Endothelial cell of umbilical vein (primary cell): ENCODE measurements at regions not wholly inside any gene's neighbourhood (a gene's known extent, or its start where the extent isn't known, plus 50 kb on each side); places are given as distances from the start of the nearest gene placed in this dataset.

Experiments used
- BruUV-seq: library from RNA; stranded (reverse); fragments of 400-500 nt; replicated peaks from 2 replicates; lab custom pipeline; 2021; lab: Mats Ljungman, UMichigan
- CTCF ChIA-PET: fragments of 300-600, 350-600 bp; sonication (Branson Sonifier 250); formaldehyde crosslinking; loops from one replicate; lab custom pipeline; 2021; ENCODE audit warnings: antibody characterized with exemption, inconsistent platforms; lab: Charles Lee
- POLR2A ChIA-PET: fragments of 300-600, 350-600 bp; sonication (Branson Sonifier 250); formaldehyde crosslinking; loops from one replicate; lab custom pipeline; 2021; ENCODE audit warnings: antibody characterized with exemption, inconsistent platforms; lab: Charles Lee
- DNase-seq: peaks from one replicate; pipeline ENCODE4 v3.0.0-alpha.2; 2011; ENCODE audit warnings: low read depth, low spot score
- FAIRE-seq: peaks from 2 replicates; lab custom pipeline; 2011; peaks lifted over from hg19 to GRCh38; lab: Jason Lieb, UNC
- H2AFZ ChIP-seq: 2 replicates; pipeline ENCODE4 v1.6.0; 2012; ENCODE audit warnings: low read depth, low read length, control low read depth, inconsistent platforms
- H3K27ac ChIP-seq: 2 replicates; pipeline ENCODE4 v1.5.1; 2011; ENCODE audit warnings: low read depth, mild to moderate bottlenecking, control low read depth, low read length, moderate library complexity; ENCODE audit not compliant: insufficient read depth
- H3K27me3 ChIP-seq, 2 experiments: 2 replicates each; pipeline versions ENCODE4 v1.6.0 to v1.6.1; 2011; ENCODE audit warnings: low read length in 2 of 2, mixed read lengths in 1 of 2; ENCODE audit not compliant: control insufficient read depth in 2 of 2, insufficient read depth in 2 of 2
- H3K36me3 ChIP-seq, 2 experiments: 2 replicates in 1 of 2; 3 replicates in 1 of 2; pipeline ENCODE4 v1.5.1; 2011; ENCODE audit warnings: low read length in 2 of 2, mild to moderate bottlenecking in 1 of 2, moderate library complexity in 1 of 2; ENCODE audit not compliant: control insufficient read depth in 2 of 2, insufficient read depth in 2 of 2; ENCODE audit errors: extremely low read depth in 1 of 2
- H3K4me1 ChIP-seq: 3 replicates; pipeline ENCODE4 v1.5.1; 2011; ENCODE audit warnings: mild to moderate bottlenecking, low read length; ENCODE audit not compliant: control insufficient read depth, insufficient read depth; ENCODE audit errors: extremely low read depth
- H3K4me2 ChIP-seq: 2 replicates; pipeline ENCODE4 v1.6.1; 2011; ENCODE audit warnings: low read length, control low read depth, mixed read lengths; ENCODE audit not compliant: insufficient read depth
- H3K4me3 ChIP-seq, 3 experiments: fragments of 200-600 bp in 1 of 3; sonication (generic), shearing (Covaris generic) in 1 of 3; replicated peaks in 1 of 3; 2 replicates each; pipeline ENCODE4 v1.5.1; 2011 to 2016; ENCODE audit warnings: control low read depth in 3 of 3, low read length in 3 of 3, mild to moderate bottlenecking in 2 of 3, inconsistent platforms in 1 of 3, low read depth in 1 of 3, moderate library complexity in 1 of 3; ENCODE audit not compliant: insufficient read depth in 1 of 3
- H3K79me2 ChIP-seq: 2 replicates; pipeline ENCODE4 v1.6.0; 2012; ENCODE audit warnings: low read length, inconsistent platforms; ENCODE audit not compliant: control insufficient read depth, insufficient read depth
- H3K9ac ChIP-seq: replicated peaks from 2 replicates; pipeline ENCODE3; 2011; ENCODE audit warnings: low read length, control low read depth; ENCODE audit not compliant: insufficient read depth; ENCODE audit errors: extremely low read depth
- H3K9me1 ChIP-seq: replicated peaks from 3 replicates; pipeline ENCODE4 v1.6.0; 2011; ENCODE audit warnings: mild to moderate bottlenecking, low read length; ENCODE audit not compliant: control insufficient read depth, insufficient read depth; ENCODE audit errors: extremely low read depth
- H3K9me3 ChIP-seq: replicated peaks from 2 replicates; pipeline ENCODE4 v1.5.1; 2012; ENCODE audit warnings: low read length, inconsistent platforms; ENCODE audit not compliant: control insufficient read depth, insufficient read depth
- H4K20me1 ChIP-seq: replicated peaks from 2 replicates; pipeline ENCODE3; 2011; ENCODE audit warnings: mild to moderate bottlenecking, low read length; ENCODE audit not compliant: control insufficient read depth, insufficient read depth; ENCODE audit errors: extremely low read depth
- CTCF ChIP-seq, 2 donors: IDR thresholded peaks; 1 replicate in 1 of 2; 2 replicates in 1 of 2; pipeline ENCODE4 v1.5.1; 2011; ENCODE audit warnings: low read length in 2 of 2, mild to moderate bottlenecking in 2 of 2, moderate library complexity in 2 of 2, control low read depth in 1 of 2, inconsistent platforms in 1 of 2, low read depth in 1 of 2; ENCODE audit not compliant: insufficient read depth in 1 of 2; ENCODE audit errors: extremely low read depth in 1 of 2
- EZH2 ChIP-seq: IDR thresholded peaks from 2 replicates; pipeline ENCODE4 v1.6.1; 2012; ENCODE audit warnings: borderline replicate concordance, low read depth, mild to moderate bottlenecking, moderate library complexity, low read length, inconsistent platforms; ENCODE audit not compliant: severe bottlenecking
- FOS ChIP-seq: IDR thresholded peaks from 2 replicates; pipeline ENCODE4 v1.6.1; 2011; ENCODE audit warnings: mild to moderate bottlenecking, low read length, moderate library complexity, borderline replicate concordance; ENCODE audit not compliant: insufficient read depth
- GATA2 ChIP-seq: IDR thresholded peaks from 2 replicates; pipeline ENCODE4 v1.7.0; 2011; ENCODE audit warnings: low read depth, mild to moderate bottlenecking, moderate library complexity, mixed read lengths, low read length; ENCODE audit not compliant: insufficient read length, insufficient read depth
- JUN ChIP-seq: IDR thresholded peaks from 2 replicates; pipeline ENCODE4 v1.6.1; 2011; ENCODE audit warnings: borderline replicate concordance, low read depth; ENCODE audit not compliant: insufficient read length, insufficient read depth
- MAX ChIP-seq: IDR thresholded peaks from 2 replicates; pipeline ENCODE4 v1.6.1; 2011; ENCODE audit not compliant: insufficient read depth, insufficient read length
- MYC ChIP-seq: IDR thresholded peaks from one replicate; pipeline ENCODE4 v1.6.1; 2011; ENCODE audit warnings: mild to moderate bottlenecking, low read depth, low read length
- POLR2A ChIP-seq: IDR thresholded peaks from 2 replicates; pipeline ENCODE4 v1.6.1; 2012; ENCODE audit warnings: low read depth, mild to moderate bottlenecking, control low read depth, low read length
- POLR2AphosphoS5 ChIP-seq: IDR thresholded peaks from 2 replicates; pipeline ENCODE4 v1.6.1; 2012; ENCODE audit warnings: low read depth, mild to moderate bottlenecking, control low read depth, low read length, moderate library complexity; ENCODE audit not compliant: insufficient read depth
- dilution Hi-C: fragments of 300-500 bp; cut with MboI; formaldehyde crosslinking; loops from one replicate; pipeline ENCODE4 v1.15.0; 2019; ENCODE audit warnings: low sequenced_read_pairs; ENCODE audit not compliant: extremely low pct_ligation_motif_present
- intact Hi-C: fragments of 100-400 bp; cut with micrococcal nuclease; formaldehyde crosslinking; loops from one replicate; pipeline ENCODE4 v1.10.0; 2022

DNA sequence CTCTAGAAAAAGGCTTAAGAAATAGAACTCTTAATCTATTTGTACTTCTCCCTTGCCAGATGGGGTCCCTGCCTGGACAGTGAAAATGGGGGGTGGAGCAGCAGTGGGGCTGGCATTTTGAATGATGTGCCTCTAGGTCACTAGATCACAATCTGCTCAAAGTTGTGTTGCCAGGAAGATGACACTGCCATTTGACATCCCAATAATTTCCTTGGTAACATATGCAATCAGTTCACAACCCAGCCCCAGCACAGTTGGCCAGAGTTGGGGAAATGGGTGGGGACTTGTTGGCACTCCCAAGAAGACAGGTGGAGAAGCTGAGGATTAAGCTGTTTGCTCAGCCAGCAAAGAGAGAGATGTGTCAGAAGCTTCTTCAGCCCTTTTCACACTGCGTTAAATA lies 558.3 kb upstream of the KLHL29 start:
- Histone ChIP-seq H4K20me1 (no peaks in the 10 kb centered on the region), H3K4me2 (no peak overlapping the region), H3K9me3 (peaks cover 2% of the 10 kb centered on the region), H3K4me1 (no peaks in the 10 kb centered on the region), H3K27me3 (no peaks in the 10 kb centered on the region), H3K4me3 (no peak overlapping the region), H2AFZ (no peak overlapping the region), H3K27ac (no peak overlapping the region), H3K79me2 (no peaks in the 10 kb centered on the region), H3K9me1 (no peaks in the 10 kb centered on the region), H3K9ac (no peak overlapping the region), H3K36me3 (no peaks in the 10 kb centered on the region)
- no peak for DNase-seq
- no TSS peak for BruUV-seq
- dilution Hi-C loops: no loop called here
- intact Hi-C loops: no loop called here
- ChIA-PET CTCF (no interaction called here), POLR2A (no interaction called here)
- TF ChIP-seq FOS: no peak
- no peak for TF ChIP-seq GATA2
- no peak for TF ChIP-seq MYC
- TF ChIP-seq MAX: no peak
- TF ChIP-seq CTCF (IDR thresholded peaks at IDR 0.05; ENCODE audit: extremely low read depth in 1 of 2, insufficient read depth in 1 of 2, low read depth in 1 of 2, low read length in 2 of 2): no peak
- TF ChIP-seq EZH2: no peak
- TF ChIP-seq JUN: no peak
- TF ChIP-seq POLR2A: no peak
- no peak for TF ChIP-seq POLR2AphosphoS5
- FAIRE-seq: no peak
